GM18867 (cell line): ENCODE measurements at regions not wholly inside any gene's neighbourhood (a gene's known extent, or its start where the extent isn't known, plus 50 kb on each side); places are given as distances from the start of the nearest gene placed in this dataset.
"Not testable (repeated sequence)": the region's sequence is repeated elsewhere in the genome, so short reads cannot be mapped to it uniquely, and the experiment has no call there.

Source experiments
- ATAC-seq: cut with Tn5 transposase; IDR thresholded peaks from one replicate; pipeline ENCODE4 v1.9.1; 2021; ENCODE audit warnings: mild to moderate bottlenecking, moderate library complexity; ENCODE audit not compliant: unreplicated experiment

DNA sequence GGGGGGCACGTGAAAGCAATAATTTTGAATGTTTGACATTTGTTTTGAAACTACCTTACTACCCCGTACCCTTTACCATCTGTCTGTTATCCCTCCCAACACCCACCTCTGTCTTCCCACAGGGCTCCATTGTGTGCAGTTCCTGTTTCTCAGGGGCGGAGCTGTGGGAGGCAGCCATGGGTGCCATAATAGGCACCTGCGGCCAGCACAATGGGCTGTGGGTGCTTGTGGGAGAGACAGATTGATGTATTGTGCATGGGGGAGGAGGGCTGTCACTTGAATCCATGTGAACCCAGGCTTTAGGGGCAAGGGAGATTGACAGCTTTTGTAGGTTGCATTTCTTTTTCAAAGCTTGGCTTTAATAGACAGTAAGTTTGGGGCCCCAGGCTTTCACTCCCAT is 122.6 kb upstream of the CXorf66 start:
- ATAC-seq: peak; percentile 61

DNA sequence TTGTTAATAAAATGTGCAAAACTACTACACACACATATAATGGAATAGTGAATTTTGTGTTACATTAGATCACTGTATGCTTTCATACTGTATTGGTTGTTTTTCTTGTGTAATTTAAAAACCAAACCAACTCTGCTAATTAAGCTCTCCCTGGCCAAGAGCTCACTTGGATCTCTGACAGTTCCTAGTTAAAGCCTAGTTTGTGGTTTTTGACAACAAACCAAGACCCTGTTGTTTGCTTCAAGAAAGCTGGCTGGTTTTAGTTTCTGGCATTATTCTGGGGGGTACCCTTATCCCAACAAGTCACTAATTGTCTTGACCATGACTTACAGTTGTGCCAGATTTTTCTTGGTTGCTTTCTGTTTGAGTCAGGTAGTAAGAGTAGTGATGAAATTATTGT is 121.4 kb upstream of the CXorf66 start:
- no peak for ATAC-seq

GRCh38 chrX:140074851-140075250 is 109.5 kb upstream of the CXorf66 start:
- not testable (repeated sequence) for ATAC-seq

- ATAC-seq: no peak
These were observed 105.7 kb upstream of the CXorf66 start for GRCh38 chrX:140071037-140071436.

- peak; percentile 56 for ATAC-seq
These were observed 100.8 kb upstream of the CXorf66 start for GRCh38 chrX:140065961-140066662.

- no peak for ATAC-seq
These were observed 99.7 kb upstream of the CXorf66 start for GRCh38 chrX:140064993-140065392.

DNA sequence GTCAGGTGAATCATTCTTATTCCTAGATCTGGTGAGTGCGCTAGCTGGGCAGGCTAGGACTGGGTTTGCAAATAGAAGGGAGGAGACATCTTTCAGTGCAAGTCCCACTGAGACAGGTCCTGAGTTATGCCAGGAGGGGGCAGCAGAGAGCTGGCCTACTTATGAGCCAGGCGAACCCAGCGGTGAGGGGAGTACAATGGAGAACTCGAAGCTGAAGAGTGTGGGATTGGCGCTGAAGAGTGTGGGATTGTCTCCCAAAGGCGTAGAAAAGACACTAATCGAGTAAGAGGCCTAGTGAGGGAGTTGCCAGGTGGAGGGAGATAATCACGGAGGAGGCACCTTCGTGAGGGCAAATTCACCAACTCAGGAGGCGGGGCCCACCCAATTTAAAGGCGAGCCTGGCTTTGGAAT is 91.7 kb upstream of the CXorf66 start:
- peak; percentile 99 for ATAC-seq

DNA sequence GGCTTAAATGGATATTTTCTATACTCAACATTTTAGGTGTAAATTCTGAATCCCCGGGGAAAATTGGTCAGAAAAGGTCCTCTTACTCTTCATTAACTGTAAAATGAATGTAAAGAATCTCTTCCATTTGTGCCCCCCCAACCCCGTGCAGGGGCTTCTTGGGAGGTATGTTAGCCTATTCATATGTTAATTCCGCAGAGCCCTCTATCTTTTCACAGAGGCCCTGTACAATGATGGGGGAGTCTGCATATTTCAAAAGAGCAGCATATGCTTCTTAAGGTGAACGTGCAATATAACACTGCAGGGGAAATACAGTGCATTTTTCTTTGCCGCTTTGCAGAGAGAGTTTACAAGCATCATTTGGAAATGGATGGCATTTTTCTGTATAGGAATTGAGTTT is 88.5 kb upstream of the CXorf66 start:
- ATAC-seq: no peak

GRCh38 chrX:140050906-140051305 is 85.6 kb upstream of the CXorf66 start:
- ATAC-seq: no peak

DNA sequence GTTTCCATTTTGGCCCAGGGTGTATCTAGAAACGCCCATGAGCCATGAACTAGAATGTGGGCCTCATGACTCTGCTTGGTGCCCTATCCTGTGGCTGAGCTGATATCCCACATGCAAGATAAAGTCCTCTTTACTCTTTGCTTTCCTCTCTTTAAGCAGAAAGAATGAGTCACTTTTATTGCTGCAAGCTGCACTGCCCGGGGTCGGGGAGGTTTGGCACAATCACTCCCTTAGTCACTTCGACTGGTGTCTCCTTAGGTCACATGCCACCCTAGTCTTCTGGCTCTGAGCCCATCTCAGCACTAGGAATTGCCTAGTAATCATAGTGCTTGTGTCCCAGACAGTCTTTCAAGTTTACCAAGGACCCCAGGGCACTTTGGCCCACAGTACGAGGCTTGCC is 75.1 kb upstream of the CXorf66 start:
- no peak for ATAC-seq

DNA sequence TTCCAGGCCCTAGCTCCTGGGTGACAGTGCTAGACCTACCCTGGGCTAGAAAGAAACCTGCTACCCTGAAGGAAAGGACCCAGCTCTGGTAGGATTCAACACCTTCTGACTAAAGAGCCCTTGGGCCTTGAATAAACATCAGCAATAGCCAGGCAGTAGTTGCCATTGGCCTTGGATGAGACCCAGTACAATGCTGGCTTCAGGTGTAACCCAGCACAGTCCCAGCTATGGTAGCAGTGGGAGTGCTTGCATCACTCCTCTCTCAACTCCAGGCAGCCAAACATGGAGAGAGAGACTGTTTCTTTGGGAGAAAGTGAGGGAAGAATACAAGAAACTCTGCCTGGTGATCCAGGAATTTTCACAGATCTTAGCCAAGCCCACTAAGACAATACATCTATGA is 73.5 kb upstream of the CXorf66 start:
- no peak for ATAC-seq

- ATAC-seq: no peak
These were observed 69.6 kb upstream of the CXorf66 start for GRCh38 chrX:140034916-140035315.

- peak; percentile 51 for ATAC-seq
These were observed 57.2 kb upstream of the CXorf66 start for GRCh38 chrX:140022482-140022881.

DNA sequence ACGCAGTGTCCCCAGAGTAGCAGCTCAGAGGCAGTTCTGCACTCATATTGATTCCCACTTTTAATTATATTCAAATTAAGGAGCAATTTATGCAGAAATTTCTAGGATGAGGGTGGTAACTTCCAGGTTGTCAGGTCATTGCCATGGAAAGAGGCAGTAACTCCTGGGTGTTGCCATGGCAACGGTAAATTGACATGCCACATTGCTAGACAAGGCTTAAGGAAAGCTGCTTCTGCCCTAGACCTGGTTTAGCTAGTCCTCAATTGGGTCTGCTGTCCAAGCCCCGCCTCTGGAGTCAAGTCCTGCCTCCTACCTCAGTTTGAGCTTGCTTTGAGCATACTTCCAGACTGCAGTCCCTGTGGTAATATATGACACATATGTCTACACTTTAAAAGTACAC is 53.8 kb upstream of the CXorf66 start:
- not testable (repeated sequence) for ATAC-seq
